NCI-H1417 (cell line): ENCODE measurements at regions not wholly inside any gene's neighbourhood (a gene's known extent, or its start where the extent isn't known, plus 50 kb on each side); places are given as distances from the start of the nearest gene placed in this dataset.
"Not testable (repeated sequence)": the region's sequence is repeated elsewhere in the genome, so short reads cannot be mapped to it uniquely, and the experiment has no call there.

ENCODE experiments used
- DNase-seq, 3 experiments: peaks; one replicate each; lab custom pipeline; 2025; lab: John Stamatoyannopoulos, UW

GRCh38 chr10:117492504-117492903 is 50.0 kb upstream of the EMX2 start:
- no peak for DNase-seq

DNA sequence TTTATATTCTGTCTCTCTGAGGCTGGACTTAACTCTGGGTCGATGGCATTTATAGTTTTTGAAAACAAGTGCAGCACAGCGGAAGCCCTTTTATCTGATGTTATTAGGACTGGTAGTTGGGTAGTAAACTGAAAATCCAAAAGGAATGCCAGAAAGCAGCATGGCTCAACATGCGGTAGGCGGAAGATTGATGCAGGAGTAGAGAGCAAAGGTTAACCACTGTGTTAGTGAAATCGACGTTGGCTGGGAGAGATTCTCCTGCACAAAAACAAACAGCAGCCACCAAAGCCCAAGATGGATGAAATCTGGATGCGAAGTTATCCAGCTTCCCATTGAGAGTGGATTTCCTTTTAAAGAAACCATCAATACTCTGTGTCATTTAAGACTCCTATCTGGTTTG is 54.5 kb upstream of the EMX2 start:
- no peak for DNase-seq

GRCh38 chr10:117486606-117487005 is 55.9 kb upstream of the EMX2 start:
- no peak for DNase-seq

DNA sequence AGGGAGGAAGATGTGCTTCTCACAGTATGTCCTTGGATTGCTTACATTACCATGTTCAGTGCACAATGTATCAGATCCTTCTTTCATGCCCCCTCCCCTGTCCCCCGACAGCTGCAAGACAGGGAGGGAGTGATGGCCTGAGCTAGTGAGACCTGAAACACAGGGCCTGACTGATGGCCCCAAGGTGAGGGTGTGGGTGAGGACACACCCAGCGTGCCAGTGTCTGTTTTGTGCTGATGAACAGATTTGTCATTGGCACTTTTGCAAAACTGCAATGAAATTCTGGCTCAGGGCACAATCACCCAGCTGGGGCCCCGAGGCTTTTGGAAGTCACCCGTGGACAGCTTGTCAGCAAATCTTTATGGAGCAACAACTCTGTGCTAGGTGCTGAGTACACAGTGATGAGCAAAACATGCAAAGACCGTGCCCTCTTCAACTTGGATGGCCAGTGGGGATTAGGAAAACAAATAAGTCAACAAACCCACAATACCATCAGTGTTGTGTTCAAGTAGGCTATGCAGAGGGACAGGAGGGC is 59.4 kb upstream of the EMX2 start:
- no peak for DNase-seq

GRCh38 chr10:117481011-117481410 is 61.5 kb upstream of the EMX2 start:
- not testable (repeated sequence) for DNase-seq

- no peak for DNase-seq
Observed at GRCh38 chr10:117480097-117480496, 62.4 kb upstream of the EMX2 start.

DNA sequence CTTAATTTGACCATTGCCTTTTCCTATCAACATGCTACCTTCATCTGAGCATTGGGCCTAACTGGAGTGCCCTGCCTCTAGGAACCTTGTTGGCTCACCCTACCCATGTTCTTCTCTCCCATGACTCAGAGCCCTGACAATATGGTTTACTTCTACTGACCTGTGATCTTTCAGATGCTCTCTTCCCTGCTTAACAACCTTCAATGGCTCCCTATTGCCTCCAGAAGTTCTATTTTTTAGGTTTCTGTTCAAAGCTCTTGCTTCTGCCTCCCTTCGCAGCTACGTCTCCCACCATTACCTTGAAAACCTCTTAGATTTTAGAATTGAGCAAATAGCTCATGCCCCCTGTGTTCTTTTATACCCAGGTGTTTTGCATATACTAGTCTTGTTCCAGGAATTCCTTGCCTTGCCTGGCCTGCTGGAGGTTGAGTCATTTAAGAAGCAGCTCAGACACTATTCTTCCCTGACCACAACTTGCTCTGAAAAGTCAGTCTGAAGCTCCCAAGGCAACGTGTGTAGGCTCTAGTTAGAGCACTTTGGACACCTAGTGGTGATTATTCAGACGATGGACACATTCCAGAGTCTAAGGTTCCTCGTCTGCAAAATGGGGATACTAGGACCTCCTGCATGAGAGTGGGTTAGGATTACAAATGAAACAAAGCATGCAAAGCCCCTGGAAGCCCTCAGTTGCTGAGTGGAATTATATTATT is 64.4 kb upstream of the EMX2 start:
- no peak for DNase-seq

DNA sequence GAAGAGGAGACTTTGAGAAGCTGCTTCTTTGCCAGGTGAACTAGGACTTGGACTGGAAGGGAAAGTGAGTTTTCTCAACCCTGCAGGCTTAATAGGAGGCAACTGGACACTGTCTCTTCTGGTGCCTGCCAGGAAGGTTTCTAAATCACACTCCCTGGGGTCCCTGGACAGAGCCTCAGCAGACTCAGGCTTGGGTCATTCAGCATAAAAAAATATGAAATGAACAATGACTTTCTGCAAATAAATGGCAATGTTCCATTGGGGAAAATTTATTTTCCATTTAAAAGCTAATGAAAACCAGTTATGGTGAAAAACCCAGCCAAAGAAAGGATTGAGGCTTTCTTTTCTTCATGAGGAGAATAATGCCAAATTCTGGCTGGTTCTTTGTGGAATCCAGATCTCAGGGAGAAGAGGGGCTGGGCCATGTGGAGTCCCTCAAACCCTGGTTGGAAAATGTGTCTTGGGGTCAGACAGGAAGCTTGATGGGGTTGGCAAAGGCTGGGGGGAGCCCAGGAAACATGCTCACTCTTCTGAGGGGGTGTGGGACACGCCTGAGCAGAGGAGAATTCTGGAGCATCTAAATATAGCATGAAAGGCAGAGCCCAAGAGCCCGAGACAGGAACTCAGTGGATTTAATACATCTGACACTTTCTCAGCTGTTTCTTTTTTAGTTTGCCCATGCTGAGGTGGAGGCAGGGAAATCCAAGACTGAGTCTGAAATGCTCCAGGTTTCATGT is 65.2 kb upstream of the EMX2 start:
- no peak for DNase-seq

- no peak for DNase-seq
Observed at GRCh38 chr10:117476716-117477115, 65.8 kb upstream of the EMX2 start.

- DNase-seq: no peak
Observed at GRCh38 chr10:117476281-117476680, 66.3 kb upstream of the EMX2 start.

GRCh38 chr10:117472872-117473271 is 69.7 kb upstream of the EMX2 start:
- no peak for DNase-seq

DNA sequence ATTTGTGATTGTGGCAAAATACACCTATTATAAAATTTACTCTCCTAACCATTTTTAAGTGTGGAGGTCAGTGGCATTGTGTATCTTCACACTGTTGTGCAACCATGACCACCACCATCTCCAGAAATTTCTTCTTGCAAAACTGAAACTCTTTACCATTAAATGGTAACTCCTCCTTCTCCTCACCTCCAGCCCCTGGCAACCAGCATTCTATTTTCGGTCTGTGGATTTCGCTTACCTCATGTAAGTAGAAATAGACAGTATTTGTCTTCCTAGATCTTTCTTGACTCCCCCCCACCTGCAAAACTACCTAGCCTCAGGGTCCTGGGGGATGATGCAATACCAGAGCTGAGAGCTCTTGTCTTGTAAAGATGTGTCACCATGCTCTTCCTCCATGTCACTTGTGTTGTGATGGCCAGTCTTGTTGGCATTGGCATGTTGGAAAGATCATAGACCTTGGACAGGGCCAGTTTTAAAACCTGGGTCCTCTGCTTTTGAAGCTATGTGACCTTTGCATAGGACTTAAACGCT is 71.1 kb upstream of the EMX2 start:
- DNase-seq: no peak

DNA sequence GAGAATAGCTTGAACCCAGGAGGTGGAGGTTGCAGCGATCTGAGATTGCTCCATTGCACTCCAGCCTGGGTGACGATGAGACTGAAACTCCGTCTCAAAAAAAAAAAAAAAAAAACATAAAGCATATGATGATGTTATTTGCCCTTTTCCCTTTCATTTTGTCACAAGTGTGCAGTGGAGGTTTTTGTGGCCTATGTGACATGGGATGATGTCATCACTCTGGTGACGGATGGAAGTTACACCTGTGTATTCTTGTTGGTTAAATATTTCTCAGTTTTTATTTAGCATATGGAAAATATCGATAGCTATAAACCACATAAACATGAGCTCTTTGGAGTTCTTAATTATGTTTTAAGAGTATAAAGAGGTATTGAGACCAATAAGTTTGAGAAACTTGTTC is 71.8 kb upstream of the EMX2 start:
- DNase-seq: no peak

GRCh38 chr10:117468665-117469064 is 73.9 kb upstream of the EMX2 start:
- no peak for DNase-seq

- DNase-seq: no peak
Observed at GRCh38 chr10:117464176-117464575, 78.4 kb upstream of the EMX2 start.

GRCh38 chr10:117463545-117463920 is 79.0 kb upstream of the EMX2 start:
- DNase-seq: no peak

DNA sequence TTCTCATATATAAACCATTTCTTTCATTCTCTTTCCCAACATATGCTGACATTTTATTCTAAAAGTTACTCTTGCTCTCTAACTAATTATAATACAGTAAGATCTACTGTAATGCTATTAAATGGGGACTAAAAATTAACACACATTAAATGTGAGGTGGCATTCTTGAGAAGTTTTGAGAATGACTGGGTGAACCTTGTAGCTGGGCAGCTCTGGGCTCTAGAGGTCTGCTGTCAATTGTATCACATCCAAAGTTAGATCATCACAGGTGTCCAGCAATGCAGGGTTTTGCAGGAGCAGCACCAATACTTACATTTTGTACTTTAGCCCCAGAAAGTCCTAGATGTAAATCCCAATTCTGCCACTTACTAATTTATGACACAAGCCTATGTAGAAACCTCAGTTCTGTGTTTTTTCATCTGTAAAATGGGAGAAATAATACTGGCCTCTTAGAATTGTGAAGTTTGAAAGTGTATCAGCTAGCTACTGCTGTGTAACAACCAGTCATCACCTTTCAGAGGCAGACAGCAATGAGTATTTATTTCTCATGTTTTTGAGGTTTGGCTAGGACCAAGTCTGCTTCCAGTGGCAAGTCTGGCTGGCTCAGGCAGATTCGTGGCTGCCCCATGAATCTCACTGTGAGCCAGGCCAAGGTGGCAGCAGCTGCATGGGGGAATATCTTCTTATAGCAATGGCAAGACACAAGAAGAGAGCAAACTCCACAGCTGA is 79.6 kb upstream of the EMX2 start:
- DNase-seq: no peak

DNA sequence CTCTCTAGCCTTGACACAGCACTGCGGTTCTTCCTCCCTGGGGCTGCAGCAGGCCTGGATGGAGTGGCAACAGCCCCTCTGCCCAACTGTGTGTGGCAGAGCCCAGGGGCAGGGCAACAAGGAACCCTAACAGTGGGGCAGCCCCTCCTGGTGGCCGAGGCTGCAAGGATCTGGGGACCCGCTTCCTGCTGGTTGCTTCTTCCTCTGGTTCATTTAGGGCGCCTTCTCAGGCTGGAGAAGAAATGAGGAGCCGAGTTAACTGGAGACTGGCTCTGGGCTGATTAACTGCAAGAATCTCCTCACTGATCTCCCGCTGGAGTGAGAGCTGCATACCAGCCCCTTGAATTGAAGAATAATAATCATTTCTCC is 80.1 kb upstream of the EMX2 start:
- DNase-seq: no peak

DNA sequence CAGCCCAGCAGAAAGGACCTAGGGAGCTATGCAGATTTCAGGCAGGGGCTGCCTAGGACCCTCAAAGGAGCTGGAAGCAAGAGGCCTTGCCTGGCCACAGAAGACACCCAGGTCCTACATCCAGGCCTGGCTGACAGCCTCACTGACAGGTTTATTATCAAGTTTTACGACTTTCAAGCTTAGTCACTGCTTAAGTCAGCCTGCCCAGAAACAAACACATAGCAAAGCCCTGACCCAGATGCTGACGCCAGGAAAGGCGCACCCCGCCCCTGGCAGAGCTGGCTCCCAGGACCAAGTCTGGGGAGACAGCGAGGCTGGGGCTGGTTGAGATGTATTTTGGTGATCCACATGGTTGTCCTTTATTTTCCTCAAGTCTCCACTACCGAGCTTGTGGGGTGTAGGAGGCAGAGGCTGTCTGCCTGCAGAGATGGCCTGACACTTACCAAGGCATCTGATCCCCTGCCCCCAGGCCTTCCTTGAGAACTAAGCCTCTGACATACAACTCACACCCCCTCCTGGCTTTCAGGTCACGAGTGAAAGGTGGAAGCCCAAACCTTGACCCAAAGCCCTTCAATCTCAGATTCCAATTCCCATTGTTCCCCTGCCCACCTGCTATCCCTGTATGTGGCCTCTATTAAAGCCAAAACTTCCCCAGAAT is 80.7 kb upstream of the EMX2 start:
- DNase-seq: peak in 1 of 3 experiments; percentile 1

DNA sequence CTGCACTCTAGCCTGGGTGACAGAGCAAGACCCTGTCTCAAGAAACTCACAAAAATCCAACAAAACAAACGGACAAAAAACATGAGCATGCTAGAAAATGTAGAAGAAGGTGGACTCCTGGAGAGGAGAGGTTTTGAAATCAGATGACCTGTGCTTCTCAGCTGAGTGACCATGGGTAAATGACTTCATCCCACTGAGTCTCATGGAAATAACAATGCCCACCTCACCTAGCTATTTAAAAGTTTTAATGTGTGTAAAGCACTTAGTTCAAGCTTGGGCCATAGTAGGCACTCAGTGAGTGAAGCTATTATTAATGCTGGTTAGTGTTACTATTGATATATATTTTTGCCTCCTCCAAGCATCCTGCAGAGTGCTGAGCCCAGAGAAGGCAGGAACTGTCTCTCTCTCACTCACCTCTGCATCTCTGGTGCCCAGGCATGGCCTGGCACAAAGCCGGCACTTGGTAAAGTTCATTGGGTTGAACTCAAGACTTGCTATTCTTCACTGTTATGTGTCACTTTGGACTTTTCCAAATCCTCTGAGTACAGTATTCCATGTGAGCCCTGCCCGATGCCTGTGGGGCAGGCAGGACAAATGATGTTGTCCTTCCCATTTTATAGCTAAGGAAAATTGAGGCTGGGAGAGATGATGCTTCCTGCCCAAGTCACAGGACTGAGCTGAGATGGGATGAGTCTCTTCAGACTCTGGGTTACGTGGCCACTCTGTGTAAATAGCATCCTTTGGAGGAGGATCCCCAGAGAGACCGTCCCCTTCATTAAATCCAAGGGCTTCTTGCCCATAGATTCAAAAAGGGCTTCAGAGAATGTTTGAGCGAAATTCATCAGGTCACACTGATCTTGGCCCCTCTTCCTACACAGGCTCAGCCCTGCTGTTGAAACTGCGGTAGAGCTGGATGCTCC is 81.4 kb upstream of the EMX2 start:
- DNase-seq: no peak

DNA sequence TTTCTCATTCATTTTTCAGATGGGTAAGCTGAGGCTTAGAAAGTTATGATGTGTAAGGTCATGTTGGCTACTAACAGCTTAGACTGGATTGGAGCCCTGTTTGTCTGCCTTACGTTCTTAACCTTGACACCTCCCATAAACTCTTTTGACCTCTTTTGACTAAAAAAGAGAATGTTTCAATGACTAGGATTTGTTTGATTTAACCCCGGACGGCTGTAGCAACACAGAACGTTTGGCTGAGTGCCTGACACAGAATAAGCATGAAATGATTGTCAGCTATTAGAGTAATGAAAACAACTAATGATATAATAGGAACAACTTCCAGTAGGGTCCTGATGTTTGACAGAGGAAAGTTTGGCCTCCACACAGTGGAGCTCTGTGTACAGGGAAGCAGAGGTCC is 83.3 kb upstream of the PDZD8 start:
- DNase-seq: no peak
